NCI-H2171 treated with DMSO at 0.1 percent for 48 hours (cell line): ENCODE measurements at regions not wholly inside any gene's neighbourhood (a gene's known extent, or its start where the extent isn't known, plus 50 kb on each side); places are given as distances from the start of the nearest gene placed in this dataset.
"Not testable (repeated sequence)": the region's sequence is repeated elsewhere in the genome, so short reads cannot be mapped to it uniquely, and the experiment has no call there.

ENCODE experiments used
- DNase-seq: peaks from one replicate; lab custom pipeline; 2025; lab: John Stamatoyannopoulos, UW

- DNase-seq, result no peak
Observed at GRCh38 chr3:16708285-16708684, 103.1 kb upstream of the DAZL start.

- not testable (repeated sequence) for DNase-seq
Observed at GRCh38 chr3:16711691-16712090, 106.5 kb upstream of the DAZL start.

GRCh38 chr3:16715281-16715680, 110.1 kb upstream of the DAZL start:
- no peak for DNase-seq

GRCh38 chr3:16719426-16719825, 114.2 kb upstream of the DAZL start:
- no peak for DNase-seq

- DNase-seq, result no peak
Observed at GRCh38 chr3:16720367-16720940, 115.2 kb upstream of the DAZL start.

GRCh38 chr3:16721494-16721893, 116.3 kb upstream of the DAZL start:
- DNase-seq, result no peak

GRCh38 chr3:16723978-16724377, 118.8 kb upstream of the DAZL start:
- DNase-seq, result no peak

- DNase-seq, result no peak
Observed at GRCh38 chr3:16724487-16724886, 119.3 kb upstream of the DAZL start.

GRCh38 chr3:16725972-16726371, 120.7 kb upstream of the DAZL start:
- no peak for DNase-seq

- DNase-seq, result no peak
Observed at GRCh38 chr3:16728770-16729745, 123.8 kb upstream of the DAZL start.

GRCh38 chr3:16738451-16738850, 133.2 kb upstream of the DAZL start:
- no peak for DNase-seq

- no peak for DNase-seq
Observed at GRCh38 chr3:16739541-16740105, 134.4 kb upstream of the DAZL start.

GRCh38 chr3:16740515-16740914, 135.3 kb upstream of the DAZL start:
- no peak for DNase-seq

- DNase-seq, result no peak
Observed at GRCh38 chr3:16741103-16741758, 136.0 kb upstream of the DAZL start.

- no peak for DNase-seq
Observed at GRCh38 chr3:16741890-16742289, 136.7 kb upstream of the DAZL start.

GRCh38 chr3:16743276-16743675, 138.1 kb upstream of the DAZL start:
- DNase-seq, result no peak

GRCh38 chr3:16759227-16759903, 125.4 kb upstream of the PLCL2 start:
- DNase-seq, result no peak

GRCh38 chr3:16761571-16761970, 123.2 kb upstream of the PLCL2 start:
- DNase-seq, result no peak

GRCh38 chr3:16765661-16766060, 119.1 kb upstream of the PLCL2 start:
- DNase-seq, result no peak

GRCh38 chr3:16767006-16767405, 117.7 kb upstream of the PLCL2 start:
- DNase-seq, result no peak

- no peak for DNase-seq
Observed at GRCh38 chr3:16768014-16768413, 116.7 kb upstream of the PLCL2 start.

- no peak for DNase-seq
Observed at GRCh38 chr3:16768956-16769355, 115.8 kb upstream of the PLCL2 start.
